GM12878 (cell line): ENCODE measurements at regions not wholly inside any gene's neighbourhood (a gene's known extent, or its start where the extent isn't known, plus 50 kb on each side); places are given as distances from the start of the nearest gene placed in this dataset.

Source experiments
- ATAC-seq: fragments of 200-7000 bp; cut with Tn5 transposase; 3 replicates; pipeline ENCODE4 v1.9.1; 2020; ENCODE audit warnings: mild to moderate bottlenecking, moderate library complexity
- BruUV-seq: library from RNA; stranded (reverse); fragments of 400-500 nt; replicated peaks from 2 replicates; lab custom pipeline; 2021; lab: Mats Ljungman, UMichigan
- CTCF ChIA-PET: fragments of 300-600 bp; sonication (Branson Sonifier 250); formaldehyde crosslinking; extraction: SDS; loops from one replicate; lab custom pipeline; 2021; ENCODE audit warnings: inconsistent platforms; lab: Yijun Ruan, JAX
- POLR2A ChIA-PET: fragments of 350-600 bp; formaldehyde crosslinking; extraction: SDS; loops from one replicate; lab custom pipeline; 2021; ENCODE audit warnings: inconsistent platforms; lab: Charles Lee
- RAD21 ChIA-PET: fragments of 300-600 bp; sonication (Branson Sonifier 250); formaldehyde crosslinking; loops from one replicate; lab custom pipeline; 2023; ENCODE audit warnings: antibody characterized with exemption; ENCODE audit not compliant: unreplicated experiment; lab: Charles Lee
- SMC1A ChIA-PET: fragments of 300-600 bp; sonication (Branson Sonifier 250); formaldehyde crosslinking; loops from one replicate; lab custom pipeline; 2023; ENCODE audit not compliant: unreplicated experiment, uncharacterized antibody; lab: Charles Lee
- DNase-seq: peaks from one replicate; pipeline ENCODE4 v3.0.0-alpha.2; 2011; ENCODE audit warnings: low read depth, low spot score
- FAIRE-seq: peaks from 3 replicates; lab custom pipeline; 2011; peaks lifted over from hg19 to GRCh38; lab: Jason Lieb, UNC
- H2AFZ ChIP-seq: 2 replicates; pipeline ENCODE4 v1.6.0; 2011; ENCODE audit warnings: low read depth, low read length, control low read depth; ENCODE audit not compliant: control insufficient read depth
- H3K27ac ChIP-seq: 2 replicates; pipeline ENCODE4 v1.5.1; 2011; ENCODE audit warnings: control low read depth; ENCODE audit not compliant: control insufficient read depth, insufficient read depth
- H3K27me3 ChIP-seq, 2 experiments: replicated peaks in 1 of 2; 2 replicates each; pipeline versions ENCODE4 v1.6.0 to v1.6.1; 2011; ENCODE audit warnings: low read length in 1 of 2; ENCODE audit not compliant: control insufficient read depth in 2 of 2, insufficient read depth in 2 of 2
- H3K36me3 ChIP-seq, 2 experiments: 2 replicates each; pipeline ENCODE4 v1.5.1; 2011; ENCODE audit warnings: low read length in 1 of 2; ENCODE audit not compliant: control insufficient read depth in 2 of 2, insufficient read depth in 2 of 2
- H3K4me1 ChIP-seq: 2 replicates; pipeline ENCODE4 v1.6.1; 2011; ENCODE audit warnings: mild to moderate bottlenecking, low read length, moderate library complexity, mixed read lengths; ENCODE audit not compliant: control insufficient read depth, insufficient read depth
- H3K4me2 ChIP-seq: 2 replicates; pipeline ENCODE4 v1.6.0; 2011; ENCODE audit warnings: control low read depth; ENCODE audit not compliant: control insufficient read depth, insufficient read depth
- H3K4me3 ChIP-seq: fragments of 200-600 bp; sonication (generic); 2 replicates; pipeline ENCODE4 v1.5.1; 2016
- H3K79me2 ChIP-seq: 2 replicates; pipeline ENCODE4 v1.6.0; 2011; ENCODE audit warnings: low read length; ENCODE audit not compliant: control insufficient read depth, insufficient read depth
- H3K9ac ChIP-seq: 2 replicates; pipeline ENCODE4 v1.8.0; 2011; ENCODE audit warnings: low read length, control low read depth, mixed read lengths; ENCODE audit not compliant: control insufficient read depth, insufficient read depth
- H3K9me3 ChIP-seq: replicated peaks from 3 replicates; pipeline ENCODE4 v1.5.1; 2011; ENCODE audit warnings: mild to moderate bottlenecking, low read length; ENCODE audit not compliant: control insufficient read depth, insufficient read depth
- H4K20me1 ChIP-seq: 2 replicates; pipeline ENCODE4 v1.6.0; 2011; ENCODE audit not compliant: control insufficient read depth, insufficient read depth
- CHD1 ChIP-seq: IDR thresholded peaks from 2 replicates; pipeline ENCODE4 v1.6.1; 2012; ENCODE audit warnings: low read depth, low read length, improper control_type of control experiment
- GATAD2B ChIP-seq: fragments of 450-650 bp; conservative IDR thresholded peaks from 2 replicates; pipeline ENCODE4 v1.6.1; 2017; ENCODE audit warnings: low read depth, mild to moderate bottlenecking, moderate library complexity
- LARP7 ChIP-seq: fragments of 450-650 bp; IDR thresholded peaks from 2 replicates; pipeline ENCODE4 v1.6.1; 2017; ENCODE audit warnings: mild to moderate bottlenecking
- MEF2A ChIP-seq: IDR thresholded peaks from 2 replicates; pipeline ENCODE4 v1.6.1; 2011; ENCODE audit warnings: low read depth, mild to moderate bottlenecking, low read length, moderate library complexity; ENCODE audit not compliant: insufficient read depth
- MXI1 ChIP-seq: fragments of 150-350 bp; IDR thresholded peaks from 2 replicates; pipeline ENCODE4 v1.6.1; 2011; ENCODE audit warnings: low read depth, mild to moderate bottlenecking, inconsistent platforms, low read length, improper control_type of control experiment
- NBN ChIP-seq: fragments of 450-650 bp; IDR thresholded peaks from 2 replicates; pipeline ENCODE4 v1.6.1; 2016
- NFYA ChIP-seq: IDR thresholded peaks from 2 replicates; pipeline ENCODE4 v1.6.1; 2011; ENCODE audit warnings: low read depth, mild to moderate bottlenecking, low read length, improper control_type of control experiment, borderline replicate concordance
- PAX8 ChIP-seq: fragments of 450-650 bp; IDR thresholded peaks from 2 replicates; pipeline ENCODE4 v1.6.1; 2017; ENCODE audit warnings: mild to moderate bottlenecking, moderate library complexity
- RAD21 ChIP-seq: IDR thresholded peaks from 2 replicates; pipeline ENCODE4 v1.6.1; 2011; ENCODE audit warnings: mild to moderate bottlenecking, low read depth, low read length, moderate library complexity; ENCODE audit not compliant: insufficient read depth
- SMC3 ChIP-seq: IDR thresholded peaks from 2 replicates; pipeline ENCODE4 v1.6.1; 2011; ENCODE audit warnings: low read length, improper control_type of control experiment, borderline replicate concordance
- STAT3 ChIP-seq: IDR thresholded peaks from 2 replicates; pipeline ENCODE4 v1.6.1; 2011; ENCODE audit warnings: low read depth, low read length, improper control_type of control experiment
- SUZ12 ChIP-seq: fragments of 200-600 bp; sonication (generic); IDR thresholded peaks from one replicate; pipeline ENCODE4 v1.6.1; 2018; ENCODE audit warnings: antibody characterized with exemption, mild to moderate bottlenecking; ENCODE audit not compliant: unreplicated experiment
- TCF7 ChIP-seq: IDR thresholded peaks from 2 replicates; pipeline ENCODE4 v1.6.1; 2014; ENCODE audit warnings: antibody characterized with exemption, borderline replicate concordance
- ZBTB33 ChIP-seq: fragments of 450-650 bp; IDR thresholded peaks from 2 replicates; pipeline ENCODE4 v1.6.1; 2017; ENCODE audit warnings: mild to moderate bottlenecking
- WGBS: methylation state at CpG from one replicate; pipeline ENCODE4 v1.1.6; 2016; ENCODE audit warnings: low lambda C conversion rate; ENCODE audit not compliant: insufficient replicate concordance, insufficient coverage; ENCODE audit errors: missing lambda C conversion rate; 5-methylcytosine and 5-hydroxymethylcytosine counted together
- in situ Hi-C: fragments of 300-500 bp; cut with MboI; formaldehyde crosslinking; loops from 9 replicates; pipeline ENCODE4 v1.14.3; 2018; ENCODE audit warnings: mixed read lengths
- intact Hi-C: fragments of 100-400 bp; cut with micrococcal nuclease; formaldehyde crosslinking; loops from one replicate; pipeline ENCODE4 v1.14.2; 2022; ENCODE audit not compliant: unreplicated experiment
- TF ChIP-seq, protein P1 (sequence below): IDR thresholded peaks from 2 replicates; pipeline ENCODE4 v1.6.1; 2011; ENCODE audit warnings: low read depth, mild to moderate bottlenecking, low read length, moderate library complexity, borderline replicate concordance; ENCODE audit errors: extremely low read depth
- TF ChIP-seq, protein P2 (sequence below), 3 experiments: IDR thresholded peaks in 2 of 3; conservative IDR thresholded peaks in 1 of 3; 2 replicates each; pipeline ENCODE4 v1.5.1; 2011; ENCODE audit warnings: low read depth in 3 of 3, low read length in 3 of 3, mild to moderate bottlenecking in 3 of 3, control low read depth in 2 of 3, moderate library complexity in 2 of 3, inconsistent platforms in 1 of 3, mixed read lengths in 1 of 3; ENCODE audit not compliant: control insufficient read depth in 2 of 3, insufficient read depth in 1 of 3; ENCODE audit errors: extremely low read depth in 1 of 3

- DNase-seq (no peak), ATAC-seq (no peak), FAIRE-seq (no peak)
- H3K9me3 ChIP-seq = no peaks in the 10 kb centered on the region
- ChIA-PET SMC1A (no interaction called here), RAD21 (no interaction called here), CTCF (no interaction called here), POLR2A (no interaction called here)
- TF ChIP-seq MXI1 = no peak
- no peak for TF ChIP-seq SUZ12
- no peak for TF ChIP-seq PAX8
- TF ChIP-seq, protein P1, sequence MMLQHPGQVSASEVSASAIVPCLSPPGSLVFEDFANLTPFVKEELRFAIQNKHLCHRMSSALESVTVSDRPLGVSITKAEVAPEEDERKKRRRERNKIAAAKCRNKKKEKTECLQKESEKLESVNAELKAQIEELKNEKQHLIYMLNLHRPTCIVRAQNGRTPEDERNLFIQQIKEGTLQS = no peak
- H3K4me1 ChIP-seq = no peaks in the 10 kb centered on the region
- H3K4me2 ChIP-seq = no peak overlapping the region
- no peak overlapping the region for H2AFZ ChIP-seq
- H4K20me1 ChIP-seq = no peaks in the 10 kb centered on the region
- no peak overlapping the region for H3K4me3 ChIP-seq
- H3K79me2 ChIP-seq = no peaks in the 10 kb centered on the region
- BruUV-seq = no TSS peak
- H3K27me3 ChIP-seq = no peaks in the 10 kb centered on the region
- H3K27ac ChIP-seq = no peak overlapping the region
- H3K9ac ChIP-seq = no peak overlapping the region
- in situ Hi-C loops = no loop called here
- 24% methylated on average over 1 of the region's 1 CpG for WGBS
- H3K36me3 ChIP-seq = no peaks in the 10 kb centered on the region
- intact Hi-C loops = no loop called here
These were observed 746.9 kb upstream of the MARCKS start for GRCh38 chr6:113110211-113110610.

DNA sequence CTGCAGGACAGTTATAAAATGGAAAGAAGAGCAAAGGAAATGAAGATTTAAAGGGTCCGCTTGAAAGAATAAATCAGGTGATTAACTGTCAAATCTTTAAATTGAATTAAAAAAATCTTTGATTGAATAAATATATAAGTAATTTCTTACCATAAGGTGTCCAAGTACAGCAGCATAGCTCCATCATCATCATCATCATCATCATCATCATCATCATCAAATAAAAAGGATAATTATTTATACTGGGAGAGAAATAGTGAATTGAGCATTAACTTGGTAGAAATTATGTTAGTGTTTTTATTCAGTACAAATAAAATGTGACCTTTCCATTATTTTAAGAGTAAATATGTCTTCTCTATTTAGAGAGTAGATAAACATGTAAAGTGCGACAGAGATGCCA is 745.6 kb upstream of the MARCKS start:
- FAIRE-seq = no peak
- Histone ChIP-seq H3K27me3 (no peaks in the 10 kb centered on the region), H2AFZ (no peak overlapping the region), H3K4me3 (no peak overlapping the region), H4K20me1 (no peaks in the 10 kb centered on the region), H3K4me2 (no peak overlapping the region), H3K4me1 (no peaks in the 10 kb centered on the region), H3K36me3 (no peaks in the 10 kb centered on the region), H3K79me2 (no peaks in the 10 kb centered on the region), H3K9ac (no peak overlapping the region)
- no TSS peak for BruUV-seq
- CTCF ChIA-PET = no interaction called here
- ATAC-seq = no peak
- in situ Hi-C loops = no loop called here
- DNase-seq = no peak
- POLR2A ChIA-PET = no interaction called here
- RAD21 ChIA-PET = no interaction called here
- intact Hi-C loops = no loop called here
- SMC1A ChIA-PET = no interaction called here
- TF ChIP-seq ZBTB33 (no peak), SMC3 (no peak), NFYA (no peak), NBN (no peak), MEF2A (no peak), STAT3 (no peak), GATAD2B (no peak), CHD1 (no peak), RAD21 (no peak), TCF7 (no peak), LARP7 (no peak)
- TF ChIP-seq, protein P2, sequence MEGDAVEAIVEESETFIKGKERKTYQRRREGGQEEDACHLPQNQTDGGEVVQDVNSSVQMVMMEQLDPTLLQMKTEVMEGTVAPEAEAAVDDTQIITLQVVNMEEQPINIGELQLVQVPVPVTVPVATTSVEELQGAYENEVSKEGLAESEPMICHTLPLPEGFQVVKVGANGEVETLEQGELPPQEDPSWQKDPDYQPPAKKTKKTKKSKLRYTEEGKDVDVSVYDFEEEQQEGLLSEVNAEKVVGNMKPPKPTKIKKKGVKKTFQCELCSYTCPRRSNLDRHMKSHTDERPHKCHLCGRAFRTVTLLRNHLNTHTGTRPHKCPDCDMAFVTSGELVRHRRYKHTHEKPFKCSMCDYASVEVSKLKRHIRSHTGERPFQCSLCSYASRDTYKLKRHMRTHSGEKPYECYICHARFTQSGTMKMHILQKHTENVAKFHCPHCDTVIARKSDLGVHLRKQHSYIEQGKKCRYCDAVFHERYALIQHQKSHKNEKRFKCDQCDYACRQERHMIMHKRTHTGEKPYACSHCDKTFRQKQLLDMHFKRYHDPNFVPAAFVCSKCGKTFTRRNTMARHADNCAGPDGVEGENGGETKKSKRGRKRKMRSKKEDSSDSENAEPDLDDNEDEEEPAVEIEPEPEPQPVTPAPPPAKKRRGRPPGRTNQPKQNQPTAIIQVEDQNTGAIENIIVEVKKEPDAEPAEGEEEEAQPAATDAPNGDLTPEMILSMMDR (IDR thresholded peaks at IDR 0.05 in 2 of 3, conservative IDR thresholded peaks at IDR 0.05 in 1 of 3; ENCODE audit: control insufficient read depth in 2 of 3, extremely low read depth in 1 of 3, insufficient read depth in 1 of 3, low read depth in 3 of 3, low read length in 3 of 3) = no peak
- TF ChIP-seq, all 136 proteins: peak for 0
- Histone ChIP-seq H3K9me3 (no peaks in the 10 kb centered on the region), H3K27ac (no peak overlapping the region)
- WGBS = 93% methylated on average over 2 of the region's 2 CpGs
